ENCODE measurements at regions not wholly inside any gene's neighbourhood (a gene's known extent, or its start where the extent isn't known, plus 50 kb on each side); places are given as distances from the start of the nearest gene placed in this dataset.

- Histone ChIP-seq H4K91ac (replicated peaks; ENCODE audit: insufficient read length, low read length) (no peak overlapping the region), H2BK5ac (ENCODE audit: low read depth, low read length) (no peak overlapping the region), H2BK20ac (ENCODE audit: low read length) (no peak overlapping the region), H3K14ac (ENCODE audit: insufficient read length) (no peak overlapping the region), H2BK12ac (ENCODE audit: low read depth, low read length) (no peak overlapping the region), H3K56ac (replicated peaks; ENCODE audit: insufficient read length, low read depth, low read length) (no peak overlapping the region), H2BK15ac (ENCODE audit: low read length) (no peak overlapping the region), H2AK5ac (ENCODE audit: low read depth, low read length) (no peak overlapping the region), H3K4me1 (replicated peaks in 1 of 4; ENCODE audit: control insufficient read depth in 3 of 4, insufficient read depth in 4 of 4, low read length in 3 of 4) (no peaks in the 10 kb centered on the region), H3K79me1 (ENCODE audit: low read depth, low read length) (no peaks in the 10 kb centered on the region), H4K5ac (ENCODE audit: insufficient read length, low read depth, low read length) (no peak overlapping the region), H2BK120ac (replicated peaks; ENCODE audit: low read depth, low read length) (no peak overlapping the region), H3K9ac (replicated peaks in 1 of 4; ENCODE audit: extremely low read depth in 1 of 4, low read depth in 3 of 4, low read length in 3 of 4) (no peak overlapping the region), H3K23me2 (ENCODE audit: low read depth, low read length) (no peaks in the 10 kb centered on the region), H3K4me2 (ENCODE audit: insufficient read depth in 1 of 2, low read depth in 2 of 2, low read length in 2 of 2) (no peak overlapping the region), H4K20me1 (replicated peaks in 1 of 2; ENCODE audit: control insufficient read depth in 1 of 2, insufficient read depth in 2 of 2, low read length in 2 of 2) (no peaks in the 10 kb centered on the region), H3K27ac (ENCODE audit: low read depth, low read length) (no peak overlapping the region), H3K9me3 (ENCODE audit: insufficient read depth in 2 of 2, low read depth in 1 of 2, low read length in 1 of 2) (no peaks in the 10 kb centered on the region), H3K4ac (replicated peaks; ENCODE audit: insufficient read length, low read depth, low read length) (no peak overlapping the region), H3K27me3 (replicated peaks in 1 of 4; ENCODE audit: control insufficient read depth in 3 of 4, extremely low read depth in 1 of 4, insufficient read depth in 3 of 4, low read length in 3 of 4) (no peaks in the 10 kb centered on the region), H3K18ac (ENCODE audit: extremely low read depth, low read length) (no peak overlapping the region), H3K36me3 (ENCODE audit: control insufficient read depth in 2 of 4, insufficient read depth in 4 of 4, low read length in 3 of 4) (no peaks in the 10 kb centered on the region), H3K79me2 (ENCODE audit: control insufficient read depth in 1 of 2, insufficient read depth in 2 of 2, low read length in 2 of 2) (no peaks in the 10 kb centered on the region), H3K23ac (ENCODE audit: insufficient read length) (no peak overlapping the region), H3K4me3 (ENCODE audit: extremely low read depth in 1 of 4, insufficient read depth in 2 of 4, low read depth in 3 of 4, low read length in 4 of 4) (no peak overlapping the region), H4K8ac (ENCODE audit: extremely low read depth, insufficient read depth, low read length) (no peak overlapping the region), H2AFZ (ENCODE audit: low read length) (no peak overlapping the region)
- WGBS, 2 experiments (ENCODE audit: extremely low coverage in 1 of 2, insufficient coverage in 1 of 2, insufficient read length in 1 of 2, insufficient replicate concordance in 2 of 2, low coverage in 1 of 2, low lambda C conversion rate in 2 of 2, missing lambda C conversion rate in 1 of 2), result 83% methylated on average over 1 of the region's 1 CpG; no CpG with 5 or more reads in 1 of the 2 experiments
- FAIRE-seq, result no peak
- POLR2A ChIA-PET (ENCODE audit: partially characterized antibody), result no interaction called here
- CTCF ChIA-PET (ENCODE audit: partially characterized antibody), result no interaction called here
- no peak for TF ChIP-seq BCL11A (IDR thresholded peaks at IDR 0.05; ENCODE audit: low read depth in 2 of 2, low read length in 2 of 2)
- no peak for TF ChIP-seq RAD21 (IDR thresholded peaks at IDR 0.05 in 1 of 2, conservative IDR thresholded peaks at IDR 0.05 in 1 of 2; ENCODE audit: low read depth in 2 of 2, low read length in 2 of 2)
- no peak for DNase-seq (ENCODE audit: low read depth in 1 of 2, low spot score in 2 of 2)
Observed at GRCh38 chr2:36002941-36003340, 352.6 kb upstream of the CRIM1 start.

All from H1 (cell line).